NOMO-1 (cell line): ENCODE measurements at regions not wholly inside any gene's neighbourhood (a gene's known extent, or its start where the extent isn't known, plus 50 kb on each side); places are given as distances from the start of the nearest gene placed in this dataset.

Experiments
- DNase-seq, 2 experiments: peaks; one replicate each; lab custom pipeline; 2025; ENCODE audit not compliant: unreplicated experiment in 2 of 2; lab: John Stamatoyannopoulos, UW

DNA sequence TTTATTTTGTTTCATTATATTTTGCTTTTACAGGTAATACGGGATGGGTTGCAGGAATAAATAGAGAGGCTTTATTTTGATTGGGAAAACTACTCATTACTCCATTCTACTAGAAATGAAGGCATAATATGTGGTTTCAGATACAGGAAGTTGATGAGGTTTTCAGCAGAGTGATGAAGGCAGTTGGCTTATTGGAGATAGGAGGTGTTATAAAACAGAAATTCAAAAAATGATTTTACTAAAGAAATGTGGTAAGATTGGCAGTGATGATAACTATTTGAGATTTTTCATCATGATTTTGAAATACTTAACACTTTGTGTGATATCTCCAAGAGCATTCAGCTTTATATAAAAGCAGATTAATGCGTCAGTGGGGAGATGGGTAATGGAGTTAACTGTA lies 1445.7 kb upstream of the CADM2 start:
- no peak for DNase-seq

- no peak for DNase-seq
Observed at GRCh38 chr3:83513677-83514076, 1445.1 kb upstream of the CADM2 start.

DNA sequence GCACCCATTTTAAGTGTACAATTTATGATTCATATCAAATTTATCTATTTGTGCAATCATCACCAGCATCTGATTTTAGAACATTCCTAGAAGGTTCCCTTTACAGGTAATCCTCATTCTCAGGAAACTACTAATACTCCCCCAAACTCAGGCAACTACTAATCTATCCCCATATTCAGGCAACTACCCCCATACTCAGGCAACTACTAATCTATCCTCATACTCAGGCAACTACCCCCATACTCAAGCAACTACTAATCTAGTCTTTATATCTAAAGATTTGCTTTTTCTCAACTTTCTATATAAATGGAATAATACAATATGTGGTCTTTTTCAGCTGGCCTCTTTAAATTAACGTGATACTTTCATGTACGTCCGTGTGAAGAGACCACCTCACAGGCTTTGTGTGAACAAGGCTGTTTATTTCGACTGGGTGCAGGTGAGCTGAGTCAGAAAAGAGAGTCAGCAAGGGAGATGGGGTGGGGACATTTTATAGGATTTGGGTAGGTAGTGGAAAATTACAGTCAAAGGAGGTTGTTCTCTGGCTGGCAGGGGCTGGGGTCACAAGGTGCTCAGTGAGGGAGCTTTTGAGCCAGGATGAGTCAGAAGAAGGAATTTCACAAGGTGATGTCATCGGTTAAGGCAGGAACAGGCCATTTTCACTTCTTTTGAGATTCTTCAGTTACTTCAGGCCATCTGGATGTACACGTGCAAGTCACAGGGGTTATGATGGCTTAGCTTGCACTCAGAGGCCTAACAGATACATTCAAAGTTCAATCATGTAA lies 1444.5 kb upstream of the CADM2 start:
- no peak for DNase-seq

DNA sequence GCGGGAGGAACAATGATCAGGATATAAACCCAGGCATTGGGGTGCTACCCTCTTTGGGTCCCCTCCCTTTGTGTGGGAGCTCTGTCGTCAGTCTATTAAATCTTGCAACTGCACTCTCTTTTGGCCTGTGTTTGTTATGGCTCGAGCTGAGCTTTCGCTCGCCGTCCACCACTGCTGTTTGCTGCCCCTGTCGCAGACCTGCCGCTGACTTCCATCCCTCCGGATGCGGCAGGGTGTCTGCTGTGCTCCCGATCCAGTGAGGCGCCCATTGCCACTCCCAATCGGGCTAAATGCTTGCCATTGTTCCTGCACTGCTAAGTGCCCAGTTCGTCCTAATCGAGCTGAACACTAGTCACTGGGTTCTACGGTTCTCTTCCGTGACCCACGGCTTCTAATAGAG lies 1443.7 kb upstream of the CADM2 start:
- no peak for DNase-seq

- DNase-seq = peak; percentile 29 to 35
Observed at GRCh38 chr3:83523470-83524073, 1435.2 kb upstream of the CADM2 start.

GRCh38 chr3:83524901-83525300 lies 1433.9 kb upstream of the CADM2 start:
- DNase-seq = no peak

DNA sequence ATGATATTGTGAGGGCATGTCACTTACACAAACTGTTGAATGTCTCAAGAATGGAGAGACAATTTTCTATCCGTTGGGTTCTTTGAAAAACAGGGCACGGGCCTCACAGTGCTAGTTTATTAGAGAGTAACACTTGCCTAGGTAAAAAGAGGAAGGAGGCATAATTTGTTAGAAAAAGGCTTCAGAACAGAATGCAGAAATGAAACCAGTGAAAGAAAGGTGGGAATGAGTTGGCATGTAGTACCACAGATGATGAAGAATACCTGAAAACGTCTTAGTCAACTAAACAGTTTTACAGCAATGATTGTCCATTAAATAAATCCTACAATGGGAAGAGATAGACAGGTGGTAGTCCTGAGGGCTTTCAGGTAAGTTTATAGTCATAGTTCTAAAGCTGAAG lies 1399.7 kb upstream of the CADM2 start:
- DNase-seq = peak; percentile 31 to 69

DNA sequence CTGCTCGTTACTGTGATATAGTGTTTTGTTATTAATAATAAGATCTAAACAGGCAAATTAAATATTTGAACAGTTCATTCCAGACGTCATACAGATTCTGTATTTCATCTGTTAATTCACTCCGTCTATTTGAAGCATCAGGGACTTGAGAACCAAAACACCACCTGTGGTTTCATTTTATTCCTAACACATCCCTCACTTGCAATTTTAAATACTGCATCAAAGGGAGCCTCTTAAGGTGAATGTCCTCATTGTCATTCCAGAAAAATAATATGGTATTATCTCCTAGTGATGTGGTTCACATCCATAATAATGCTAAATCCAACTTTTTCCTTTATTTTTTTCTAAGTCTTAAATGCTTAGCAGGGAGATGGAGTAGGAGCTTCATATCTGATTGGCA lies 1390.9 kb upstream of the CADM2 start:
- no peak for DNase-seq

- DNase-seq = no peak
Observed at GRCh38 chr3:83581546-83581945, 1377.2 kb upstream of the CADM2 start.

GRCh38 chr3:83601704-83602103 lies 1357.1 kb upstream of the CADM2 start:
- DNase-seq = peak in 1 of 2 experiments; percentile 9

DNA sequence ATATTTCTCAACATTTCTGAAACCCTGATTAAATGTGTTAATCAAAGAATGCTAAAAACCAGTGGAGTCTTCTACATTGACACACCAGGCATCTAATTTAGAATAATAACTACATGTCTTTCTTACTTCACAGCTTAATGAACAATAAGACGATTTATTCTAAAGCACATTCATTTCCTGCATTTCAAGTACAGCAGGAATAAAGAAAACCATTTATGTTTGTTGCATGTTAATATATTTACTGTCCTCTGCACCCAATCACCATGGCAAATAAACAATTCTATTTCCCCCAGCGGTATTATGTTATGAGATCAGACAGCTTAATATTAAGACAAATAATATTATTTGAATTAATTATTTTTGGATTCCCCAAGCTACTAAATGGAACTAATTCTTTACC lies 1336.3 kb upstream of the CADM2 start:
- DNase-seq = no peak

DNA sequence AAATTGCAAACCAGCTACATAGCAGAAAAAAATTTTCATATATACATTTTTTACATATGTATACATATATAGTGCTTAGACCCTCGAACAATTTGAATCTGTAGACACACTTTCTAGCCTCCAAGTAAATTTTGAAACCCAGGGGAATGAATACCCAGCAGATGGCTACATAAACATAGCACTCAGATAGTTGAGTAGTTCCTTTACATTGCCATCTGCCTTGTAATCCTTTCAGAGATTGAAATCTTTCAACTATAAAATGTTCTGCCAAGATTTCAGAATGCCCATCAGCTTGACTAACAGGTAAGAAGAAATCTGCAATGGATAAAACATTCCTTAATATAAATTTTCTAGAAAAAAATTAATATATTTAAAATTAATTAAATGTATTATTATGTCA lies 1333.5 kb upstream of the CADM2 start:
- no peak for DNase-seq

DNA sequence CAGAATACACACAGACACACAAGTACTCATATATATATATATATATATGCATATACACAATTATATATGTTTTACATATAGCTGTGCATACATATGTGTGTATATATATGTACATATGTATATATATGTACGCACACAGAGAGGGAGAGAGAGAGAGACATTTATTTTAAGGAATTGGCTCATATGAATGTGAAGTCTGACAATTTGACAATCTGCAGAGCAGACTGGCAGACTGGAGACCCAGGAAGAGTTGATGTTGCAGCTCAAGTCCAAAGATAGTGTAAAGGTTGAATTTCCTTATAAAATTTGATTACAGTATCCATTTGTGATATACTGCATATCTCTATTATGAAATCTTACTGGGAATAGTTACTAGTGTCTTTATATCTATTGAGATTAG lies 1330.3 kb upstream of the CADM2 start:
- no peak for DNase-seq

DNA sequence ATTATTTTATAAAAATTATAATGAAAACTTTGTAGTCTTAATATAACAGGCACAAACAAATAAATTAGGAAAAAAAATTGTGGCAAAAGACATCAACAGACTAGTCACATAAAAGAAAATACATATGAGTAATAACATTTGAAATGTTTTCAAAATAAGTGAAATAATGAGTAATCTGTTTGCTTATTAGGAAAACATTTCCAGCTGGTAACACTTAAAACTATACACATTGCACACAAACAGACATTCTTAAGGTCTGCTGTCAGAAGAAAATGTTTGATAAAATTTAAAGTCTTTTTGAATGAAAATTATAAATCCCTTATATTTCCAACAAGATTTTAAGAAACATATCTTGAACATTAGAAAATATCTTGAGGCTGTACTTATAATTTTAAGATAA lies 1326.3 kb upstream of the CADM2 start:
- DNase-seq = no peak

- no peak for DNase-seq
Observed at GRCh38 chr3:83633758-83634157, 1325.0 kb upstream of the CADM2 start.

- no peak for DNase-seq
Observed at GRCh38 chr3:83649692-83650091, 1309.1 kb upstream of the CADM2 start.

DNA sequence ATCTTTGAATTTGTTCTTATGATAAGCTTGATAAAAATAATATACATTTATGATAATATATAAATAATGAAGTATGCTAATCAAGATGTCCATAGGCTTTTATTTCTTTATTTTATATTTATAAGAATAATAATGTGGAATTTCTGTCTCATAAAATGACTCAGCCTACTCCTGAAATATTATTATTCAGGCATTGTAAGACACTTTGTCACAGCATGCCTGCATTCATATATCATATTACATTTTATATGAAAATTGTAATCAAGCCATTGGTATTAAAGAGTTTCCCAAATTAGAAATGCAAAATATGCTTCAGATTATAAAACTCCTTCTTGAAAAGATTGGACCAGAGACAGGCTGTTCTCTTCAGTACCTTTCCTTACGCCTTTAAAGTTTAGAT lies 1303.7 kb upstream of the CADM2 start:
- no peak for DNase-seq

DNA sequence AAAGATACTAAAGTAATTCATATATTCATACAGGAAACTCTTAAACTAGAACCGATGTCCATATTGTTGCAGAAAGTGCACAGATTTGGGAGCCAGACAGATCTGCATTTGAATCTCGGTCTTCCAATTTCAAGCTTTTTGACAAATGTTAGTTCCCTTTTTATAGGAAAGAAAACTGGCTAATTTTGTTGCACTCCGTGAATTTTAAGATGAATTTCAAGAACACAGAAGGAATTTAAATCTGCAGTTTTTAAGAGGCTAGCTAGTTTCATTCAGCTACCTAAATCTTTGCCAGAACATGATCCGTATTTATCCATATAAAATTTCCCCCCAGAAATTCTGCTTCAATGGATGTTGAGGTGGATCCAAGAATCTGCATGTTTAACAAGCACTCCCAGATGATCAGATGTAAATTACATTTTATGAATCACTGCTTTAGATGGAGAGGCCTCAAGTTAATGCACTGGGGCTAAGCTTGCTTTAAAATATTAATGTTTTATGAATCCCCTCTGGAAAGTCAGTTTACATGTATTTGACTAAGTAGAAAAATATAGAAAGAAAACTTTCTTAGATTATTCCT lies 1296.3 kb upstream of the CADM2 start:
- DNase-seq = no peak

DNA sequence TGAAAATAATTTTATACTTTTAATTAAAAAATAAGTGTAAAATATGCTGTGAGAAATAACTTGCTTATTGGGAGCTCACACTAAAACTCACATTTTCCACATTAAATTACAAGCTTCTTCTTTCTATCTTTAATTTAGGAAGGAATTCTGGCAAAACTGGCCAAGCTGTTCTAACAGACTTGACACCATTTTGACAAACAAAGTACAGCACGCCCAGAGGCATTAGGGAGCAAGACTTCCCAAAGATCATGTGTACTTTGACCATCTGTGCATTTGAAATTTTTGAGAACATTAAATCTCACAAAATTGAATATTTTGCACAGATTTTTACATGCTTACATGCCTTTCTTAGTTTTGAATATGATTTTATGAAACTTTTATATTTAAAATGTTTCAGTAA lies 1288.4 kb upstream of the CADM2 start:
- no peak for DNase-seq

DNA sequence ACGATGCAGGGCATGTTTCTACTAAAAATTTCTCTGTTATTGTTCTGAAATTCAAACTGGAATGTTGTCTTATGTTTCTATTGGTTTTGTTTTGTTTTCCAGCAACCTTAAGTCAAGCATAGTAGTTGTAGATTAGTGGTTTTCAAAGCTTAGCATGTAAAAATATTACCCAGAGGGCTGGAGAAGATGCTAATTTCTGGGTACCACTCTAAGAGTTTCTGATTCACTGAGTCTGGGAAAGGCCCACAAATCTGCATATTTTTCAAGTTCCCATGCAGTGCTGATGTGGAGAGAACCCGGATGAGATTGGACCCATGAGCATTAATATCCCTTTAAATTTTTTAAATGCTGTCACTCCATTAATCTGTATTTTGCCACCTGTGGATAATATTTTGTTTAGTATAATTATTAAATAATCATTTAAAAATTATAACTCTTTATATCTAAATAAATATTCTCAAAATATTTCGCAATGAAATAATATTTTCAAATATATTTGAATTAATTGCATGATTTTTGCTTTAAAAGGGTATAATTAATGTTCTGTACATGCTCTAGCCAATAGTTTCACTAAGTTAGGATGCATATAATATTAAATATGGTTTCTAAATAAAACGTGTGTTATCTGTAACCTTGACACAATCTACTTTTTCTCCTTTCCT lies 1274.7 kb upstream of the CADM2 start:
- no peak for DNase-seq

DNA sequence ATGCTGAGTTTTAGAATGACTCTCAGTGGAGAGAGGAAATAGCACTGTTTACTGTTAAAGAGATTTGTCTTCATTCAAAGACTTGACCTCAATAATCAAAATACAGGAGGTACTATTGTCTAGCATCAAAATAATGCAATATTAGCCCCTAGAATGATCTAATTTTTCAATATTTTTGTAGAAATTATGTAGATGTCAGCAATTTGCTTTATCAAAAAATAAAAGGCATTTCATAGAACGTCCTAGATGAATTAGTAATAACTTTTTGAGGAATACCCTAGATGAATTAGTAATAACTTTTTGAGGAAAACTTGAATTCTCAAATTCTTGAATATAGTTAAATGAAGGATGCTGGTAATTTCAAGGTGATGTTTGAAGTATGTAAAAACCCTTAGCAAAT lies 1252.1 kb upstream of the CADM2 start:
- DNase-seq = no peak

- DNase-seq = no peak
Observed at GRCh38 chr3:83715307-83715706, 1243.5 kb upstream of the CADM2 start.
